Neuronal stem cell (in vitro differentiated cells): ENCODE measurements at regions not wholly inside any gene's neighbourhood (a gene's known extent, or its start where the extent isn't known, plus 50 kb on each side); places are given as distances from the start of the nearest gene placed in this dataset.

Experiments
- DNase-seq: peaks from one replicate; pipeline ENCODE4 v3.0.0-alpha.2; 2013; ENCODE audit warnings: low spot score
- H2AFZ ChIP-seq: one replicate; pipeline ENCODE4 v1.6.1; 2013; ENCODE audit warnings: mild to moderate bottlenecking, low read length, inconsistent platforms
- H2AK5ac ChIP-seq: 2 replicates; pipeline ENCODE4 v1.6.1; 2013; ENCODE audit warnings: low read depth, mild to moderate bottlenecking, inconsistent platforms, low read length, moderate library complexity, mixed read lengths
- H2BK120ac ChIP-seq: 2 replicates; pipeline ENCODE4 v1.6.1; 2013; ENCODE audit warnings: low read depth, mild to moderate bottlenecking, inconsistent platforms, low read length, moderate library complexity, mixed read lengths
- H2BK12ac ChIP-seq: one replicate; pipeline ENCODE4 v1.6.1; 2013; ENCODE audit warnings: low read length, inconsistent platforms
- H2BK15ac ChIP-seq: 2 replicates; pipeline ENCODE4 v1.6.1; 2013; ENCODE audit warnings: mild to moderate bottlenecking, low read length, inconsistent platforms, mixed read lengths
- H2BK5ac ChIP-seq: one replicate; pipeline ENCODE4 v1.6.1; 2013; ENCODE audit warnings: inconsistent platforms, mild to moderate bottlenecking, low read length, moderate library complexity
- H3K14ac ChIP-seq: one replicate; pipeline ENCODE4 v1.6.1; 2013; ENCODE audit warnings: low read length, inconsistent platforms
- H3K18ac ChIP-seq: 2 replicates; pipeline ENCODE4 v1.6.1; 2013; ENCODE audit warnings: low read length, inconsistent platforms
- H3K23ac ChIP-seq: 2 replicates; pipeline ENCODE4 v1.6.1; 2013; ENCODE audit warnings: low read depth, mild to moderate bottlenecking, mixed read lengths, low read length, inconsistent platforms; ENCODE audit not compliant: poor library complexity
- H3K27ac ChIP-seq: replicated peaks from 3 replicates; pipeline ENCODE4 v1.5.1; 2013; ENCODE audit warnings: low read length, inconsistent platforms
- H3K27me3 ChIP-seq, 3 experiments: 2 replicates each; pipeline ENCODE4 v1.6.1; 2013; ENCODE audit warnings: low read length in 3 of 3, mild to moderate bottlenecking in 2 of 3, inconsistent platforms in 1 of 3, low read depth in 1 of 3, mixed read lengths in 1 of 3, moderate library complexity in 1 of 3; ENCODE audit not compliant: control insufficient read depth in 3 of 3, insufficient read depth in 3 of 3
- H3K36me3 ChIP-seq, 2 donors: replicated peaks in 1 of 2; 2 replicates each; pipeline ENCODE4 v1.6.1; 2013; ENCODE audit warnings: low read length in 2 of 2; ENCODE audit not compliant: control insufficient read depth in 2 of 2, insufficient read depth in 2 of 2
- H3K4ac ChIP-seq: 2 replicates; pipeline ENCODE4 v1.6.1; 2013; ENCODE audit warnings: inconsistent platforms, mild to moderate bottlenecking, low read length, moderate library complexity
- H3K4me1 ChIP-seq, 2 donors: 1 replicate in 1 of 2; 2 replicates in 1 of 2; pipeline ENCODE4 v1.6.1; 2013; ENCODE audit warnings: low read length in 2 of 2, low read depth in 1 of 2; ENCODE audit not compliant: control insufficient read depth in 2 of 2, insufficient read depth in 1 of 2
- H3K4me2 ChIP-seq: one replicate; pipeline ENCODE4 v1.6.1; 2013; ENCODE audit warnings: mild to moderate bottlenecking, low read length, inconsistent platforms; ENCODE audit not compliant: insufficient read depth, poor library complexity, severe bottlenecking
- H3K4me3 ChIP-seq, 2 donors: 2 replicates each; pipeline ENCODE4 v1.5.1; 2013; ENCODE audit warnings: low read length in 2 of 2, mild to moderate bottlenecking in 2 of 2, inconsistent platforms in 1 of 2, moderate library complexity in 1 of 2
- H3K79me1 ChIP-seq: one replicate; pipeline ENCODE4 v1.6.1; 2013; ENCODE audit warnings: low read depth, mild to moderate bottlenecking, inconsistent platforms, low read length, moderate library complexity
- H3K9ac ChIP-seq: one replicate; pipeline ENCODE4 v1.6.1; 2013; ENCODE audit warnings: mild to moderate bottlenecking, low read depth, low read length, inconsistent platforms; ENCODE audit not compliant: poor library complexity
- H3K9me3 ChIP-seq, 2 donors: replicated peaks in 1 of 2; 2 replicates each; pipeline versions ENCODE3 to v1.6.1; 2013; ENCODE audit warnings: low read length in 2 of 2, mild to moderate bottlenecking in 2 of 2, inconsistent platforms in 1 of 2, low read depth in 1 of 2, mixed read lengths in 1 of 2, moderate library complexity in 1 of 2; ENCODE audit not compliant: control insufficient read depth in 2 of 2, insufficient read depth in 1 of 2
- H4K8ac ChIP-seq: one replicate; pipeline ENCODE4 v1.6.1; 2013; ENCODE audit warnings: low read depth, mild to moderate bottlenecking, inconsistent platforms, low read length, moderate library complexity
- H4K91ac ChIP-seq: one replicate; pipeline ENCODE4 v1.6.1; 2013; ENCODE audit warnings: low read length, low read depth, mild to moderate bottlenecking, inconsistent platforms; ENCODE audit not compliant: poor library complexity
- WGBS, 2 donors: extraction: QIAGEN DNeasy Blood & Tissue Kit; methylation state at CpG; one replicate each; pipeline ENCODE4 v1.1.7; 2013; ENCODE audit warnings: missing lambda C conversion rate in 2 of 2, mixed read lengths in 1 of 2; ENCODE audit not compliant: insufficient read length in 2 of 2, insufficient replicate concordance in 1 of 2; ENCODE audit errors: extremely low coverage in 2 of 2; 5-methylcytosine and 5-hydroxymethylcytosine counted together

DNA sequence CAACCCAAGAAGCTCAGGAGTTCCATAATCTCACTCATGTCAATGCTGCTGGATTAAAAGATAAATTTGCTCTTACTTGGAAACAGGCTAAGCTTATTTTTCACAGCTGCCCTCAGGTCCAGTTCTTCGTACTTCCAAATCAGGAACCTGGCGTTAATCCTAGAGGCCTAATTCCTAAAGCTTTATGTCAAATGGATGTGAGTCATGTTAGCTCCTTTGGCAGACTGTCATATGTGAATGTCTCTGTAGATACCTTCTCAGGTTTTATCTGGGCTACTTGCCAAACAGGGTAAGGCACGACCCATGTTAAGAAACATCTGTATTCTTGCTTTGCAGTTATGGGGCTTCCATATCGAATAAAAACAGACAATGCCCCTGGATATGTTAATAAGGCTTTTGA, 504.6 kb downstream of the ALG10 start:
- H3K9ac ChIP-seq: no peak overlapping the region
- no peak for DNase-seq
- H2BK5ac ChIP-seq: no peak overlapping the region
- H3K23ac ChIP-seq: no peak overlapping the region
- peaks cover 0 to 13% of the 10 kb centered on the region in 2 donors for H3K9me3 ChIP-seq
- H3K4me3 ChIP-seq: no peak overlapping the region
- WGBS, 2 donors: no CpG with 5 or more reads among the region's 4 CpGs
- H2BK12ac ChIP-seq: no peak overlapping the region
- H3K36me3 ChIP-seq: no peaks in the 10 kb centered on the region
- H3K4me1 ChIP-seq: no peaks in the 10 kb centered on the region
- H3K27me3 ChIP-seq: no peaks in the 10 kb centered on the region
- H3K18ac ChIP-seq: no peak overlapping the region
- H3K4ac ChIP-seq: no peak overlapping the region
- H3K4me2 ChIP-seq: no peak overlapping the region
- no peak overlapping the region for H4K8ac ChIP-seq
- H2AK5ac ChIP-seq: no peak overlapping the region
- no peak overlapping the region for H4K91ac ChIP-seq
- H2AFZ ChIP-seq: no peak overlapping the region
- H3K27ac ChIP-seq: no peak overlapping the region
- H3K14ac ChIP-seq: no peak overlapping the region
- H2BK15ac ChIP-seq: no peak overlapping the region
- no peaks in the 10 kb centered on the region for H3K79me1 ChIP-seq
- H2BK120ac ChIP-seq: no peak overlapping the region

DNA sequence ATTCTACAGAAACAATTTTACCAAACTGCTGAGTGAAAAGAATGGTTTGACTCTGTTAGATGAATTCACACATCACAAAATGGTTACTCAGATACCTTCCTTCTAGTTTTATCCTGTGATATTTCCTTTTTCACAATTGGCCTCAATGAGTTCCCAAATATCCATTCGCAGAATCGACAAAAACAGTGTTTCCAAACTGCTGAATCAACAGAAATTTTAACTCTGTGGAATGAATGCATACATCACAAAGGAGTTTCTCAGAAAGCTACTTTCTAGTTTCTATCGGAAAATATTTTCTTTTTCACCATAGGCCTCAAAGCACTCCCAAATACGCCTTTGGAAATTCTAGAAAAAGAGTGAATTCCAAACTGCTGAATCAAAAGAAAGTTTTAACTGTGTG, 525.0 kb downstream of the ALG10 start:
- WGBS, 2 donors: no CpG with 5 or more reads among the region's 4 CpGs

DNA sequence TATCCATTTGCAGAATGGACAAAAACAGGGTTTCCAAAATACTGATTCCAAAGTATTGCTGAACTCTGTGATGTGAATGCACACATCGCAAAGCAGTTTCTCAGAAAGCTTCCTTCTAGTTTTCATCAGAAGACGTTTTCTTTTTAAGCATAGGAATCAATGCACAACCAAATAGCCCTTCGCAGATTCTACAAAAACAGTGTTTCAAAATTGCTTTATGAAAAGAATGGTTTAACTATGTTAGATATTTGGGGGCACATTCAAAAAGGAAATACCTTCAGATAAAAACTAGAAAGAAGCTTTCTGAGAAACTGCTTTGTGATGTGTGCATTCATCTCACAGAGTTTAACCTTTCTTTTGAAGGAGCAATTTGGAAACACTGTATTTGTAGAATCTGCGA, 569.7 kb downstream of the ALG10 start:
- H3K27ac ChIP-seq: no peak overlapping the region
- no peak overlapping the region for H3K18ac ChIP-seq
- H3K9ac ChIP-seq: no peak overlapping the region
- H2AFZ ChIP-seq: no peak overlapping the region
- WGBS, 2 donors: no CpG with 5 or more reads among the region's 4 CpGs
- H3K27me3 ChIP-seq: no peaks in the 10 kb centered on the region
- no peaks in the 10 kb centered on the region for H3K79me1 ChIP-seq
- no peaks in the 10 kb centered on the region for H3K36me3 ChIP-seq
- peaks cover 15 to 17% of the 10 kb centered on the region in 2 donors for H3K9me3 ChIP-seq
- H3K4ac ChIP-seq: no peak overlapping the region
- no peaks in the 10 kb centered on the region for H3K4me1 ChIP-seq
- H2BK120ac ChIP-seq: no peak overlapping the region
- no peak overlapping the region for H3K4me3 ChIP-seq
- H2AK5ac ChIP-seq: no peak overlapping the region
- H3K23ac ChIP-seq: no peak overlapping the region
- no peak overlapping the region for H2BK15ac ChIP-seq
- no peak overlapping the region for H4K91ac ChIP-seq
- no peak overlapping the region for H3K4me2 ChIP-seq
- no peak overlapping the region for H4K8ac ChIP-seq
- no peak for DNase-seq
- no peak overlapping the region for H2BK12ac ChIP-seq
- no peak overlapping the region for H2BK5ac ChIP-seq
- H3K14ac ChIP-seq: no peak overlapping the region

More for the DNA sequence above, 525.0 kb downstream of the ALG10 start:
- Histone ChIP-seq H3K4me1 (no peaks in the 10 kb centered on the region), H3K79me1 (no peaks in the 10 kb centered on the region), H2BK12ac (no peak overlapping the region), H3K9ac (no peak overlapping the region), H3K4ac (no peak overlapping the region), H3K27me3 (no peaks in the 10 kb centered on the region), H2AFZ (no peak overlapping the region), H4K8ac (no peak overlapping the region), H3K4me3 (no peak overlapping the region), H3K14ac (no peak overlapping the region), H3K23ac (no peak overlapping the region), H2BK120ac (no peak overlapping the region), H3K9me3 (peaks cover 1 to 3% of the 10 kb centered on the region in 2 donors), H2BK5ac (no peak overlapping the region), H2BK15ac (no peak overlapping the region), H4K91ac (no peak overlapping the region), H2AK5ac (no peak overlapping the region), H3K18ac (no peak overlapping the region), H3K4me2 (no peak overlapping the region), H3K27ac (no peak overlapping the region), H3K36me3 (no peaks in the 10 kb centered on the region)
- no peak for DNase-seq

DNA sequence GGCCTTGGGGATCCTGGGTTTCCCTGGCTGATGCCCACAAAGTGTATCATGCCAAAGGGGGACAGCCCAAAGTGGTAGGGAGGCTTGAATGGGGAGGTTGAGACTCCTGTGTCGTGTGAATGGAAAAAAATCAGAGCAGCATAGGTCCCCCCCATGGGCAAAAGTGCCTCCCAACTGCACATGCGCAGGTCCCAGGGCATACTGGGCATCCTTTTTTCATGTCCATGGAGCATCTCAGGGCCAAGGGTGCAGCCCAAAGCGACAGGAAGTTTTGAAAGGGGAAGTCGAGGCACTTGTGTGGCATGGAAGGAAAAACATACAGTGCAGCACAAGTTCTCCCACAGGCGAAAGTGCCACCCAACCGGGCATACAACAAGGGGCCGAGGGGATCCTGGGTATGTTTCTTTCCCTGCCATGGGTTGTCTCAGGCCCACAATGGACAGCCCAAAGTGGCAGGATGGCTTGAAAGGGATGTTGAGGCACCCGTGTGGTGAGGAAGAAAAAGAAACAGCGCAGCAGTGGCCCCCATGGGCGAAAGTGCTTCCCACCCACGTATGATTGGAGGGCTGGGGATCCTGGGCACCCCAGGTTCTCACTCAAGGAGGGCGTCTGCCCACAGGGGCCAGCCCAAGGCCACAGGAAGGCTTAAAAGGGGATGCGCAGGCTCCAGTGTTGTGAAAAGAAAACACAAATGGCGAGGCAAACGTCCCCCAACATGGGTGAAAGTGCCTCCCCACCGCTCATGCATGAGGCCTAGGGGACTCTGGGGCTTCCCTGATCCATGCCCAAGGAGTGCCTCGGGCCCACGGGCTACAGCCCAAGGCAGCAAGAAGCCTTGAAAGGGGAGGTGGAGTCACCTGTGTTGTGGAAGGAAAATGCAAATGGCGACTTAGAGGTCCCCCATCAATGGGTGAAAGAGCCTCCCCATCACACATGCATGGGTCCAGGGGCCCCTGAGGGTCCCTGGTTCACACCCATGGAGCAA, 573.7 kb downstream of the ALG10 start:
- Histone ChIP-seq H3K36me3 (no peaks in the 10 kb centered on the region), H3K14ac (no peak overlapping the region), H2AFZ (no peak overlapping the region), H3K27ac (no peak overlapping the region), H3K4ac (no peak overlapping the region), H2BK120ac (no peak overlapping the region), H3K4me2 (no peak overlapping the region), H3K4me3 (no peak overlapping the region), H2BK5ac (no peak overlapping the region), H3K9me3 (peaks cover 5 to 48% of the 10 kb centered on the region in 2 donors), H3K27me3 (no peaks in the 10 kb centered on the region), H2BK12ac (no peak overlapping the region), H3K79me1 (no peaks in the 10 kb centered on the region), H3K9ac (no peak overlapping the region), H2AK5ac (no peak overlapping the region), H3K23ac (no peak overlapping the region), H3K4me1 (no peaks in the 10 kb centered on the region), H2BK15ac (no peak overlapping the region), H3K18ac (no peak overlapping the region), H4K8ac (no peak overlapping the region), H4K91ac (no peak overlapping the region)
- WGBS, 2 donors: no CpG with 5 or more reads among the region's 19 CpGs
- no peak for DNase-seq
